Colonic mucosa (tissue), 4 donors: ENCODE measurements at regions not wholly inside any gene's neighbourhood (a gene's known extent, or its start where the extent isn't known, plus 50 kb on each side); places are given as distances from the start of the nearest gene placed in this dataset.

Experiments
- DNase-seq: peaks from one replicate; pipeline ENCODE4 v3.0.0-alpha.2; 2020
- H3K27ac ChIP-seq: fragments of 200-600 bp; one replicate; pipeline ENCODE4 v1.8.0; 2021
- H3K27me3 ChIP-seq: fragments of 200-600 bp; one replicate; pipeline ENCODE4 v1.8.0; 2021
- H3K36me3 ChIP-seq: fragments of 200-600 bp; one replicate; pipeline ENCODE4 v1.8.0; 2021
- H3K4me1 ChIP-seq: fragments of 200-600 bp; one replicate; pipeline ENCODE4 v1.8.0; 2021; ENCODE audit warnings: mild to moderate bottlenecking
- H3K4me3 ChIP-seq: fragments of 200-600 bp; one replicate; pipeline ENCODE4 v1.8.0; 2021
- H3K9ac ChIP-seq, 2 donors: one replicate each; pipeline ENCODE4 v1.7.0; 2013; ENCODE audit warnings: control low read depth in 2 of 2, low read depth in 2 of 2, low read length in 2 of 2
- H3K9me3 ChIP-seq: fragments of 200-600 bp; one replicate; pipeline ENCODE4 v1.8.0; 2021
- intact Hi-C: fragments of 100-400 bp; cut with DNase I; formaldehyde crosslinking; loops from one replicate; pipeline ENCODE4 v1.14.1; 2022
- TF ChIP-seq, protein P1 (sequence below): fragments of 200-600 bp; IDR thresholded peaks from one replicate; pipeline ENCODE4 v1.8.0; 2022; ENCODE audit warnings: antibody characterized with exemption, mild to moderate bottlenecking
- donor health status: healthy.
- donor health status: DM: no; HTN: no; CAD: no.
- donor health status: DM: no; HTN: no; CAD: no.

DNA sequence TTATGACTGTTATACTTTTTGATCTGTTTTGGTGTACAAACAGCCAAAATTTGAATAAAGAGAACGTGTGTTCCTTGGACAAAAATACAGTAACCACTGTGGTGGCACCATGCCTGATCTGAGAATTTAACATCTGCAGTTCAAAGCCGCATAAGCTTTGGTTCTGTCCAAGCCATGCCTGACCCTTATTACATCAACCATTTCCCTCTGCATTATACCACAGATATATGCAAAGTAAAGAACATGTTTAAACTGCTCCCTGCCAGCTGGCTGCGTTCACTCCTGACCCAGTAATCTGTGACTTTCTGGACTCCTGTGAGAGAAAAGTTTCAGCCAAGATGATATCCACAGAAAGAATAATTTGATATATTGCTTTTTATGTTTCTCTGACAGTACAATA is 890.5 kb upstream of the ANO3 start:
- no peaks in the 10 kb centered on the region for H3K27me3 ChIP-seq
- TF ChIP-seq, protein P1, sequence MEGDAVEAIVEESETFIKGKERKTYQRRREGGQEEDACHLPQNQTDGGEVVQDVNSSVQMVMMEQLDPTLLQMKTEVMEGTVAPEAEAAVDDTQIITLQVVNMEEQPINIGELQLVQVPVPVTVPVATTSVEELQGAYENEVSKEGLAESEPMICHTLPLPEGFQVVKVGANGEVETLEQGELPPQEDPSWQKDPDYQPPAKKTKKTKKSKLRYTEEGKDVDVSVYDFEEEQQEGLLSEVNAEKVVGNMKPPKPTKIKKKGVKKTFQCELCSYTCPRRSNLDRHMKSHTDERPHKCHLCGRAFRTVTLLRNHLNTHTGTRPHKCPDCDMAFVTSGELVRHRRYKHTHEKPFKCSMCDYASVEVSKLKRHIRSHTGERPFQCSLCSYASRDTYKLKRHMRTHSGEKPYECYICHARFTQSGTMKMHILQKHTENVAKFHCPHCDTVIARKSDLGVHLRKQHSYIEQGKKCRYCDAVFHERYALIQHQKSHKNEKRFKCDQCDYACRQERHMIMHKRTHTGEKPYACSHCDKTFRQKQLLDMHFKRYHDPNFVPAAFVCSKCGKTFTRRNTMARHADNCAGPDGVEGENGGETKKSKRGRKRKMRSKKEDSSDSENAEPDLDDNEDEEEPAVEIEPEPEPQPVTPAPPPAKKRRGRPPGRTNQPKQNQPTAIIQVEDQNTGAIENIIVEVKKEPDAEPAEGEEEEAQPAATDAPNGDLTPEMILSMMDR: no peak
- no peak overlapping the region for H3K4me3 ChIP-seq
- H3K27ac ChIP-seq: no peak overlapping the region
- no peak for DNase-seq
- H3K36me3 ChIP-seq: no peaks in the 10 kb centered on the region
- H3K9ac ChIP-seq: no peak overlapping the region
- intact Hi-C loops: no loop called here
- H3K9me3 ChIP-seq: no peaks in the 10 kb centered on the region
- H3K4me1 ChIP-seq: no peaks in the 10 kb centered on the region

GRCh38 chr11:25449091-25449490 is 882.8 kb upstream of the ANO3 start:
- Histone ChIP-seq H3K9me3 (no peaks in the 10 kb centered on the region), H3K4me3 (no peak overlapping the region), H3K9ac (no peak overlapping the region), H3K27me3 (no peaks in the 10 kb centered on the region), H3K4me1 (no peaks in the 10 kb centered on the region), H3K27ac (no peak overlapping the region), H3K36me3 (no peaks in the 10 kb centered on the region)
- intact Hi-C loops: no loop called here
- no peak for DNase-seq
- TF ChIP-seq, protein P1: no peak

- no peak overlapping the region for H3K4me3 ChIP-seq
- DNase-seq: no peak
- TF ChIP-seq, protein P1: no peak
- H3K9ac ChIP-seq: no peak overlapping the region
- H3K27ac ChIP-seq: no peak overlapping the region
- H3K4me1 ChIP-seq: no peaks in the 10 kb centered on the region
- no peaks in the 10 kb centered on the region for H3K36me3 ChIP-seq
- intact Hi-C loops: no loop called here
- H3K27me3 ChIP-seq: no peaks in the 10 kb centered on the region
- H3K9me3 ChIP-seq: no peaks in the 10 kb centered on the region
Observed at GRCh38 chr11:25453471-25453870, 878.5 kb upstream of the ANO3 start.

DNA sequence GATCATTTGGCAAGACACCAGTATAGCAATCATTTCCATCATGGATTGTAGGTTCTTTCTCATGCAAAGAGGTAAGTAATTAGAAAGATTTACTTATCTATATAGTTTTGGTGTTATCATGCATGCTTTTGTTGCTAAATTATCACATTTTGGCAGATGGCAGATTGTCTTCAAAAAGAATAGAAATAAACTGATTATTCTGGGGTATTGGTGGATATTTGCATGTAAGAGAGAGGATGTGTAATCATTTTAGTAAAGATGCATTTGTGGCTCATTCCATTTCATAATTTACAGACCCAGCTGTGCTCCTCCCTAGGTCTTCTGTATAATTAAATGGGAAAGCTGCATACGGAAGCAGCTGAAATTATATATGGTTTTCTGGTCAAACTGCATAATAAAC is 875.7 kb upstream of the ANO3 start:
- H3K4me3 ChIP-seq: no peak overlapping the region
- no peak overlapping the region for H3K27ac ChIP-seq
- no peaks in the 10 kb centered on the region for H3K9me3 ChIP-seq
- TF ChIP-seq, protein P1: no peak
- H3K36me3 ChIP-seq: no peaks in the 10 kb centered on the region
- intact Hi-C loops: no loop called here
- no peaks in the 10 kb centered on the region for H3K27me3 ChIP-seq
- H3K4me1 ChIP-seq: no peaks in the 10 kb centered on the region
- no peak for DNase-seq
- H3K9ac ChIP-seq: no peak overlapping the region

DNA sequence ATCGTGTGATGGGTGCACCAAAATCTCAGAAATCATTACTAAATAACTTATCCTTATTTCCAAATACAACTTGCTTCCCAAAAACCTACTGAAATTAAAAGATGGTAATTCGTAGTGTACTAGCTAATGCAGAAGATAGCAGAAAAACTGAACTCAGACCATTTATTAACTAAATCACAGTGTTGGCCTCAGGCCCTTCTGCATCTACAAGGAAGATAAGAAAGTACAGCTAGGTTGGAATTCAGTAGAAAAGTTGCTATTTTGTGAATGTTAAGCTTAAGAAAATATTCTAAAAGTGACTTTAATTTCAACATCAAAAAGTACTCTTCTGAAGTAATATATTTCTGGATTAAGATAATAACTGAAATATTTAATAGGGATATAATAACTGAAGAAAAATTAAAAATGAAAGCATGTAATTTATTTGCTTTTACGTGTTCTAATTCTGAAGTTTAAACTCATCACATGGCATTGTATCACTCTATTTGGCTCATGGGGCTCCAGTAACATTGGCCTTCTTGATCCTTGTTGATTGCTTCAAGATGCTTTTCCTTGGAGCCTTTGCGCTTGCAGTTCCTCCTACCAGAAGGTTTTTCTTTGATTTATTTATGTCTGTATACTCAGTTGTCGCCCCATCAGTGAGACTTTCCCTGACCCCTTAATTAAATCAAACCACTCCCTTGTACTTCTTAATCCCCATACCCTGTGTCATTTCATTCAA is 847.9 kb upstream of the ANO3 start:
- no peak overlapping the region for H3K27ac ChIP-seq
- TF ChIP-seq, protein P1: no peak
- no peaks in the 10 kb centered on the region for H3K36me3 ChIP-seq
- H3K4me3 ChIP-seq: no peak overlapping the region
- H3K4me1 ChIP-seq: no peaks in the 10 kb centered on the region
- intact Hi-C loops: no loop called here
- DNase-seq: no peak
- no peak overlapping the region for H3K9ac ChIP-seq
- H3K27me3 ChIP-seq: no peaks in the 10 kb centered on the region
- no peaks in the 10 kb centered on the region for H3K9me3 ChIP-seq
